CD8-positive, alpha-beta memory T cell (primary cell): ENCODE measurements at regions not wholly inside any gene's neighbourhood (a gene's known extent, or its start where the extent isn't known, plus 50 kb on each side); places are given as distances from the start of the nearest gene placed in this dataset.

Source experiments
- CTCF ChIA-PET: fragments of 350-600 bp; sonication (Branson Sonifier 250); formaldehyde crosslinking; loops from one replicate; lab custom pipeline; 2021; ENCODE audit warnings: antibody characterized with exemption; lab: Charles Lee
- POLR2A ChIA-PET: fragments of 350-600 bp; sonication (Branson Sonifier 250); formaldehyde crosslinking; loops from one replicate; lab custom pipeline; 2021; ENCODE audit warnings: antibody characterized with exemption; lab: Charles Lee
- DNase-seq, 5 donors: peaks; one replicate each; pipeline versions ENCODE4 v3.0.0 to v3.0.0-alpha.2; 2020 to 2022; ENCODE audit warnings: mixed read lengths in 1 of 5
- H3K27ac ChIP-seq: one replicate; pipeline ENCODE4 v1.7.0; 2013; ENCODE audit warnings: low read depth, mild to moderate bottlenecking, low read length, moderate library complexity
- H3K27me3 ChIP-seq: 2 replicates; pipeline ENCODE4 v1.7.0; 2013; ENCODE audit warnings: low read length, mild to moderate bottlenecking; ENCODE audit not compliant: insufficient read depth, poor library complexity, severe bottlenecking
- H3K36me3 ChIP-seq: 2 replicates; pipeline ENCODE4 v1.7.0; 2013; ENCODE audit warnings: mild to moderate bottlenecking, low read length, moderate library complexity; ENCODE audit not compliant: insufficient read depth
- H3K4me1 ChIP-seq: 2 replicates; pipeline ENCODE4 v1.7.0; 2013; ENCODE audit warnings: mild to moderate bottlenecking, low read length, moderate library complexity; ENCODE audit not compliant: insufficient read depth
- H3K4me3 ChIP-seq: 2 replicates; pipeline ENCODE4 v1.7.0; 2013; ENCODE audit warnings: mild to moderate bottlenecking, low read length
- H3K9me3 ChIP-seq: 2 replicates; pipeline ENCODE4 v1.7.0; 2013; ENCODE audit warnings: mild to moderate bottlenecking, low read length
- H3K27ac Mint-ChIP-seq, 8 donors: one replicate each; pipeline ENCODE4 v1.8.0; 2020 to 2021; ENCODE audit warnings: mixed read lengths in 8 of 8, mild to moderate bottlenecking in 6 of 8, inconsistent platforms in 3 of 8, moderate library complexity in 3 of 8
- H3K27me3 Mint-ChIP-seq, 2 donors: one replicate each; pipeline ENCODE4 v1.8.0; 2020 to 2021; ENCODE audit warnings: mixed read lengths in 2 of 2, mild to moderate bottlenecking in 1 of 2, moderate library complexity in 1 of 2
- H3K36me3 Mint-ChIP-seq, 3 donors: one replicate each; pipeline ENCODE4 v1.8.0; 2020 to 2021; ENCODE audit warnings: mixed read lengths in 3 of 3, inconsistent platforms in 1 of 3, mild to moderate bottlenecking in 1 of 3
- H3K4me1 Mint-ChIP-seq, 3 donors: one replicate each; pipeline ENCODE4 v1.8.0; 2020 to 2021; ENCODE audit warnings: mixed read lengths in 3 of 3, inconsistent platforms in 1 of 3, mild to moderate bottlenecking in 1 of 3
- H3K4me3 Mint-ChIP-seq, 7 donors: one replicate each; pipeline ENCODE4 v1.8.0; 2020 to 2021; ENCODE audit warnings: mixed read lengths in 7 of 7, mild to moderate bottlenecking in 6 of 7, moderate library complexity in 4 of 7, inconsistent platforms in 2 of 7
- H3K9me3 Mint-ChIP-seq, 5 donors: one replicate each; pipeline ENCODE4 v1.8.0; 2020 to 2022; ENCODE audit warnings: mixed read lengths in 5 of 5, mild to moderate bottlenecking in 3 of 5, moderate library complexity in 2 of 5, inconsistent platforms in 1 of 5

DNA sequence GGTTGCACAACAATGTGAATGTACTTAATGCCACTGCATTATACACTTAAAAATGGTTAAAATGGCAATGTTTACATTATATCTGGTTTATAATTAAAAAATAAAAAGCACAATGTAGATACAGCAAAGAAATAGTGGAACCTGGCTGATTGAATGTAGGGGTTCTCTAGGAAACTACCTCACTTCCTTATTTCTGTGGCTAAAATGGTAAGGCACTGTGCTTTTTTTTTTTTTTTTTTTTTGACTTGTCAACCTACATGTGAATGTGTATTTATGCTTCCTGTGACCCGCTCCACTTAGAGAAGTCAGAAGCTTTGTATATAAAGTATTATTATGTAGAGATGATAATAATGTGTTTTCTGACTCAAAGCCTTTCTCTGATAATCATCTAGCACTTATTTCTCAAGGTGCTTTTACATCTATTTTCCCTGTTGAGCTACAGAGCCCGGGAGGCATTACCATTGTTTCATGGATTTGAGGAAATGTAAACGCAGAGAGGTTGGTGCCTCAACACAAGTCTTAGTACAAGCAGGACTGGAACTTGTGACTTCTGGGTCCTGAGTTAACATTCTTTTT lies 55.0 kb downstream of the SOX4 start:
- H3K36me3 Mint-ChIP-seq: peaks cover 0 to 7% (median 0%) of the 10 kb centered on the region in 3 donors
- Histone ChIP-seq H3K27ac (no peak overlapping the region), H3K36me3 (no peaks in the 10 kb centered on the region), H3K9me3 (no peaks in the 10 kb centered on the region), H3K27me3 (no peaks in the 10 kb centered on the region), H3K4me1 (no peaks in the 10 kb centered on the region), H3K4me3 (no peak overlapping the region)
- peaks cover 6 to 31% of the 10 kb centered on the region in 2 donors for H3K27me3 Mint-ChIP-seq
- no peak overlapping the region for H3K4me3 Mint-ChIP-seq
- ChIA-PET CTCF (no interaction called here), POLR2A (no interaction called here)
- peaks cover 0 to 6% (median 5%) of the 10 kb centered on the region in 5 donors for H3K9me3 Mint-ChIP-seq
- no peaks in the 10 kb centered on the region for H3K4me1 Mint-ChIP-seq
- H3K27ac Mint-ChIP-seq: no peak overlapping the region
- DNase-seq: no peak

DNA sequence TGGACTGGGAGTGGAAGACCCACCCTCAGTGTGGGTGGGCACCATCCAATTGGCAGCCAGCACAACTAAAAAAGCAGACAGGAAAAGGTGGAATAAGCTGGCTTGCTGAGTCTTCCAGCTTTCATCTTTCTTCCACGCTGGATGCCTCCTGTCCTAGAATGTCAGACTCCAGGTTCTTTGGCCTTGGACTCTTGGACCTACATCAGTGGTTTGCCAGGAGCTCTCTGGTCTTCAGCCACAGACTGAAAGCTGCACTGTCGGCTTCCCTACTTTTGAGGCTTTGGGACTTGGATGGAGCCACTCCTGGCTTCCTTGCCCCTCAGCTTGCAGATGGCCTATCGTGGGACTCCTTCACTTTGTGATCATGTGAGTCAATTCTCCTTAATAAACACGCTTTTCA lies 59.8 kb downstream of the SOX4 start:
- Histone ChIP-seq H3K27ac (no peak overlapping the region), H3K36me3 (no peaks in the 10 kb centered on the region), H3K4me3 (no peak overlapping the region), H3K4me1 (no peaks in the 10 kb centered on the region), H3K9me3 (no peaks in the 10 kb centered on the region), H3K27me3 (no peaks in the 10 kb centered on the region)
- no peak for DNase-seq
- peaks cover 3 to 18% of the 10 kb centered on the region in 2 donors for H3K27me3 Mint-ChIP-seq
- ChIA-PET CTCF (no interaction called here), POLR2A (no interaction called here)
- peaks cover 0 to 7% (median 5%) of the 10 kb centered on the region in 5 donors for H3K9me3 Mint-ChIP-seq
- peaks cover 0 to 7% (median 0%) of the 10 kb centered on the region in 3 donors for H3K36me3 Mint-ChIP-seq
- no peaks in the 10 kb centered on the region for H3K4me1 Mint-ChIP-seq
- H3K27ac Mint-ChIP-seq: no peak overlapping the region
- no peak overlapping the region for H3K4me3 Mint-ChIP-seq

DNA sequence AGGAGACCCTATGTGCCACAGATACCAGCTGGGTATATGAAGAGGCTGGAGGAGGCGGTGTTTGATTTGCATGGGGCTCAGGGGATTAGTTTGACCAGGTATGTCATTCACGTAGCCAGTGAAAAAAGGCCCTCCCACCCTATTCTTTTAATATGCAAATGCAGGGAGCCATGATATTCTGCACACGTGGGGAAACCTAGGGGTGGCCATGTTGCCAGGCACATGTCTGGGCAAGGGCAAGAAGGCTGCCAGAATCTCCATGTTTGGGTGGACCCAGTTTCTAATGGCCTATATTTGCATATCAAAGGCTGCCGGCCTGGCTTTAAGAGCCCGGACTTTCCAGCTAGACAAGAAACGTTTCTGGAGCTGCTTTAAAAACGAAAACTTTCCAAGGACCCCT lies 60.4 kb downstream of the SOX4 start:
- Mint-ChIP-seq H3K4me3 (no peak overlapping the region), H3K27ac (no peak overlapping the region), H3K4me1 (no peaks in the 10 kb centered on the region), H3K9me3 (peaks cover 0 to 7% (median 5%) of the 10 kb centered on the region in 5 donors), H3K27me3 (peaks cover 2 to 20% of the 10 kb centered on the region in 2 donors), H3K36me3 (peaks cover 0 to 7% (median 0%) of the 10 kb centered on the region in 3 donors)
- no peaks in the 10 kb centered on the region for H3K36me3 ChIP-seq
- ChIA-PET CTCF (no interaction called here), POLR2A (no interaction called here)
- no peak overlapping the region for H3K4me3 ChIP-seq
- H3K4me1 ChIP-seq: no peaks in the 10 kb centered on the region
- DNase-seq: no peak
- H3K27ac ChIP-seq: no peak overlapping the region
- H3K9me3 ChIP-seq: no peaks in the 10 kb centered on the region
- H3K27me3 ChIP-seq: no peaks in the 10 kb centered on the region

DNA sequence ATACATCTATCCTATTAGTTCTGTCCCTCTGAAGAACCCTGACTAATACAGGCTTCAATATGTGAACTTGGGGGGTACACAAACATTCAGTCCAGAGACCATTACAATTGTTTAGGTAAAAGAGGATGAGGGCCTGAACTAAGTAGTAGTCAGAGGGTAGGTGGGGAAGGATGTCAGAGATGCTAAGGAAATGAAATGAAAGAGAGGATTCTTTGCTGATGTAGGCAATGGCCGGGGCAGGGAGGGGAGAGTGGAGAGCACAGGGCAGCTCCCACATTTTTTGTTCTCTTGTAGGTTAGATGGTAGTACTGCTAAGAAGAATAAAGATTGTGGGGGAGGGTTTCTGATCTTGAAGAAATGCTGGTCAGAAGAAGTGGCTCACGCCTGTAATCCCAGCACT lies 60.8 kb downstream of the SOX4 start:
- H3K27ac Mint-ChIP-seq: no peak overlapping the region
- H3K36me3 Mint-ChIP-seq: peaks cover 0 to 7% (median 0%) of the 10 kb centered on the region in 3 donors
- DNase-seq: no peak
- ChIA-PET POLR2A (no interaction called here), CTCF (no interaction called here)
- Histone ChIP-seq H3K4me3 (no peak overlapping the region), H3K36me3 (no peaks in the 10 kb centered on the region), H3K9me3 (no peaks in the 10 kb centered on the region), H3K4me1 (no peaks in the 10 kb centered on the region), H3K27ac (no peak overlapping the region), H3K27me3 (no peaks in the 10 kb centered on the region)
- no peaks in the 10 kb centered on the region for H3K4me1 Mint-ChIP-seq
- H3K27me3 Mint-ChIP-seq: peaks cover 2 to 21% of the 10 kb centered on the region in 2 donors
- H3K9me3 Mint-ChIP-seq: peaks cover 0 to 7% (median 5%) of the 10 kb centered on the region in 5 donors
- H3K4me3 Mint-ChIP-seq: no peak overlapping the region

DNA sequence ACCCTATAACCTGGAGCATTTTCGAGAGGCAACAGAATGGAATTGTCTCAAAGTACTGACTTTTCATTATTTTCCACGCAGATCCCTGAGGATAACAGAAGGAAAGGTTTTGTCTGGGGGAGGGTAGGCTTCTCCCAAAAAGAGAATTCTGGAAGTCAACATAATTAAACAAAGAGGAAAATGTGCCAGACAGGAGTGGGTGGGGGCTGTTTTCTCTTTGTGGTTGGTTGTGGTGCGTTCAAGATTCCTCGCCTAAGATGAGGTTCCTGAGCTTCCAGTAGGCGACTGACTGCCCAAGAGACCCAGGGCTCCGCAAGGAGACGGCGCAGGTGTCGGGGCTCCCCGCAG lies 70.4 kb downstream of the SOX4 start:
- Mint-ChIP-seq H3K4me1 (peaks cover 7 to 27% (median 15%) of the 10 kb centered on the region in 3 donors), H3K4me3 (no peak overlapping the region), H3K36me3 (peaks cover 0 to 2% (median 0%) of the 10 kb centered on the region in 3 donors), H3K27ac (no peak overlapping the region), H3K27me3 (peaks cover 45 to 67% of the 10 kb centered on the region in 2 donors), H3K9me3 (peaks cover 0 to 4% (median 0%) of the 10 kb centered on the region in 5 donors)
- Histone ChIP-seq H3K27me3 (peaks cover 24% of the 10 kb centered on the region), H3K9me3 (no peaks in the 10 kb centered on the region), H3K4me3 (no peak overlapping the region), H3K4me1 (peaks cover 7% of the 10 kb centered on the region), H3K36me3 (no peaks in the 10 kb centered on the region), H3K27ac (no peak overlapping the region)
- DNase-seq: no peak
- ChIA-PET POLR2A (no interaction called here), CTCF (no interaction called here)

DNA sequence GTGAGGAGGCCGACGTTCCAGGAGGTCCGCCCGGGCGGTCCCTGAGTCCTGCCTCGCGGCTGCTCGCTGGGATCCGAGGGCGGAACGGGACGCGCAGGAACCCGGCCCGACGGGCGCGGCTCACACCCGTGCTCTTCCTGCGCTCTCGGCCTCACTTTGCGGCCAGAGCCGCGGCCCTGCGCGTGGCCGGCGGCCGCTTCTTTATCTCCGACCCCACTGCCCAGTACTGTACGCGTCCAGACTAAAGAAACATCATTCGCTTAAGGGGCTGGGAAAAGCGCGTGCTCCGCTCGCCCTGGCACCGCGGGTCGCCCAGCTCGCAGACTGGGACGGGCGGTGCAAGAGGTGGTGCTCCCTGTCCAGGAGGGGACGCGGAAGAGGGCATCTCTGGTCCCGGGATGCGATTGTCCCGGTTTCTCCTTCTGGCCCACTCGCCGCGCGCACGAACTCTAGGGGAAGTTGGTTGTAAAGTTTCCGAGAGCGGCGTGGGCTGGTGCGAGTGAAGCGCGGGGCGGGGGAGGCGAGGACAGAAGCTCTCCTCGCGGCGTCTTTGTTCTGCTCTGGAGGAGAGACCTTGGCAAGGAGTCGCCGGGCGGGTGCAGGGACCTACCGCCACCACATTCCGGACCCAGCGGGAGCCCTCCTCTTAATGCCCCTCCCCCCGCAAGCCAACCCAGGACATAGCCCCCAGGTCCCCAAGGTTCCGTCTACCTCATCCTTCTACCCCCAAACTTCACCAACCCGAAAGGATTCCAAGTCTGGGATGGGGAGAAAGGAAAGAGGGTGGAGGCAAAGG lies 71.0 kb downstream of the SOX4 start:
- DNase-seq: no peak

DNA sequence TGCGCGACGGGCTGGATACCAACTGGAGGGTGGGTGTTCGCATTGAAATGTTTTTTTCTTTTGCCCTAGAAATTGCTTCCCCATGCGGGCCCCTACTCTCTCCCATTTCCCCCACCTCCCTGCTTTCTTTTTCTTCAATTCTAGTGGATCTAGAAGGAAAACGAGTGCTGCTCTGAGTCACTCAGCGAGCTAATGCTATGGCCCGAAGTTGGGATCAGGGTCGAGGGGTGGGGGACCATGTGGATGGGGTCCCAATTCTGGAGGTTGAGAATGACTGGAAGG lies 71.5 kb downstream of the SOX4 start:
- H3K4me3 ChIP-seq: no peak overlapping the region

More for the DNA sequence above, 71.0 kb downstream of the SOX4 start:
- Histone ChIP-seq H3K27ac (no peak overlapping the region), H3K36me3 (no peaks in the 10 kb centered on the region), H3K4me3 (no peak overlapping the region), H3K4me1 (peaks cover 7% of the 10 kb centered on the region), H3K27me3 (peaks cover 24% of the 10 kb centered on the region), H3K9me3 (no peaks in the 10 kb centered on the region)
- Mint-ChIP-seq H3K4me1 (peaks cover 7 to 27% (median 15%) of the 10 kb centered on the region in 3 donors), H3K27me3 (peaks cover 45 to 71% of the 10 kb centered on the region in 2 donors), H3K9me3 (peaks cover 0 to 4% (median 0%) of the 10 kb centered on the region in 5 donors), H3K4me3 (peak overlapping the region in 2 of 7 donors; percentile 23 to 29), H3K36me3 (peaks cover 0 to 2% (median 0%) of the 10 kb centered on the region in 3 donors), H3K27ac (no peak overlapping the region)
- ChIA-PET POLR2A (no interaction called here), CTCF (no interaction called here)

DNA sequence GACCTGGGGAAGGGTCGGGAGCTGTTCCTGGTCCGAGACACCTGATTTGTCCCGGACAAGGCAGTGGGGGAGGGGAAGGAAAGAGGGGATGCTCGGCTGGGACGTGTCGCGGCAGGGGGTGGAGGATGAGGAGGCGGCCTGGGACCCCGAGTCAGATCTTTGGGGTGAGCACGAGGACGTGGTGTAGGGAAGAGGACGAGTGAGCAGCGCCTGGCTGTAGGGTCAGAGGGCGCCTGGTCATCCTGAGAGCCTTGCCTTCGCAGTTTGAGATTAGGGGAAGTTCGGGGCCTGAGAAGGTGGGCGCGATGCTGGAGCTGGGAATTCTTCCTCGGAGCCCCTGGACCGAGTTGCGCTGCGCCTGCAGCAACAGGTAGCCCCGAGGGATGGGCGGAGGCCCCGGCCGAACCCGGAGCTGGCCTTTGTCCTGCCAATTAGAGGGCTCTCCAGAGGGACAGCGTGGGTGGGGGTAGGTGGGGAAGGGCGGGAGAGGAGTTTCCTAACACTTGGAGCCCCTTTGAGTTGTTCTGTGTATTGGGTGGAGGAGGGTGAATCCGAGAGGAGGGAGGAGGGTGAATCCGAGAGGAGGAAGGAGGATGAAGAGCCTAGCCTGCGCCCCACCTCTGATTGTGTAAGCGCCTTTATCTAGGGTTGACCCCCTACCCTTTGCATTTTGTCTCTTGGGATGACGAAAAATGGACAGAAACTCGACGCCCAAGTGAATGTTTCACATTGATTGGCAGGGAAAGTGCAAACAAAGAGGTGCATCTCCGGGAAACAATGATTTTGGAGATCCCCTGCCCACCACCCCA lies 72.0 kb downstream of the SOX4 start:
- Mint-ChIP-seq H3K27ac (no peak overlapping the region), H3K27me3 (peaks cover 45 to 76% of the 10 kb centered on the region in 2 donors), H3K4me1 (peaks cover 7 to 27% (median 15%) of the 10 kb centered on the region in 3 donors), H3K4me3 (peak overlapping the region in 3 of 7 donors; percentile 20 to 34 (median 28)), H3K9me3 (peaks cover 0 to 4% (median 0%) of the 10 kb centered on the region in 5 donors), H3K36me3 (peaks cover 0 to 2% (median 0%) of the 10 kb centered on the region in 3 donors)
- Histone ChIP-seq H3K27me3 (peaks cover 24% of the 10 kb centered on the region), H3K4me3 (no peak overlapping the region), H3K36me3 (no peaks in the 10 kb centered on the region), H3K4me1 (peaks cover 7% of the 10 kb centered on the region), H3K9me3 (no peaks in the 10 kb centered on the region), H3K27ac (no peak overlapping the region)
- DNase-seq: no peak
- CTCF ChIA-PET: no interaction called here
- POLR2A ChIA-PET: no interaction called here

More for the DNA sequence above, 71.5 kb downstream of the SOX4 start:
- CTCF ChIA-PET: no interaction called here
- Mint-ChIP-seq H3K9me3 (peaks cover 0 to 4% (median 0%) of the 10 kb centered on the region in 5 donors), H3K27ac (no peak overlapping the region), H3K27me3 (peaks cover 45 to 71% of the 10 kb centered on the region in 2 donors), H3K4me3 (peak overlapping the region in 1 of 7 donors; percentile 28), H3K4me1 (peaks cover 7 to 27% (median 15%) of the 10 kb centered on the region in 3 donors), H3K36me3 (peaks cover 0 to 2% (median 0%) of the 10 kb centered on the region in 3 donors)
- DNase-seq: no peak
- no peak overlapping the region for H3K27ac ChIP-seq
- no peaks in the 10 kb centered on the region for H3K9me3 ChIP-seq
- peaks cover 24% of the 10 kb centered on the region for H3K27me3 ChIP-seq
- POLR2A ChIA-PET: no interaction called here
- no peaks in the 10 kb centered on the region for H3K36me3 ChIP-seq
- peaks cover 7% of the 10 kb centered on the region for H3K4me1 ChIP-seq
